K562 (cell line): ENCODE measurements at regions not wholly inside any gene's neighbourhood (a gene's known extent, or its start where the extent isn't known, plus 50 kb on each side); places are given as distances from the start of the nearest gene placed in this dataset.

Experiments used
- ATAC-seq: fragments of 200-7000 bp; cut with Tn5 transposase; 3 replicates; pipeline ENCODE4 v1.9.1; 2020; ENCODE audit warnings: moderate library complexity
- BruUV-seq: library from RNA; stranded (reverse); fragments of 400-500 nt; replicated peaks from 2 replicates; lab custom pipeline; 2021; lab: Mats Ljungman, UMichigan
- CTCF ChIA-PET: fragments of 300-600 bp; formaldehyde crosslinking; extraction: SDS; loops from one replicate; lab custom pipeline; 2021; ENCODE audit warnings: low intra/inter-chr PET ratio; lab: Yijun Ruan, JAX
- POLR2A ChIA-PET: fragments of 300-600, 350-650 bp; sonication (Branson Sonifier 250); formaldehyde crosslinking; extraction: SDS; loops from one replicate; lab custom pipeline; 2021; ENCODE audit warnings: antibody characterized with exemption, inconsistent platforms; lab: Yijun Ruan, JAX
- DNase-seq, 4 experiments: peaks; one replicate each; pipeline versions ENCODE4 v3.0.0 to v3.0.0-alpha.2; 2011 to 2018; ENCODE audit warnings: low spot score in 3 of 4, mixed read lengths in 3 of 4; ENCODE audit errors: extremely low read depth in 1 of 4
- FAIRE-seq: peaks from 2 replicates; lab custom pipeline; 2011; peaks lifted over from hg19 to GRCh38; lab: Jason Lieb, UNC
- H2AFZ ChIP-seq: 2 replicates; pipeline ENCODE4 v1.6.0; 2011; ENCODE audit warnings: low read depth, low read length, control low read depth, inconsistent platforms
- H3K27ac ChIP-seq: fragments of 200-600 bp; 3 replicates; pipeline ENCODE4 v1.8.0; 2011; ENCODE audit warnings: low read depth, mild to moderate bottlenecking, control low read depth, inconsistent platforms, low read length, moderate library complexity, mixed read lengths; ENCODE audit errors: extremely low read depth
- H3K27me3 ChIP-seq, 2 experiments: fragments of 300-600 bp in 1 of 2; 2 replicates in 1 of 2; 3 replicates in 1 of 2; pipeline versions ENCODE4 v1.6.0 to v1.8.0; 2011; ENCODE audit warnings: inconsistent platforms in 2 of 2, low read length in 2 of 2, mild to moderate bottlenecking in 1 of 2, mixed read lengths in 1 of 2, moderate library complexity in 1 of 2; ENCODE audit not compliant: control insufficient read depth in 2 of 2, insufficient read depth in 2 of 2
- H3K36me3 ChIP-seq: fragments of 300-600 bp; 3 replicates; pipeline ENCODE4 v1.8.0; 2011; ENCODE audit warnings: mild to moderate bottlenecking, low read length, inconsistent platforms; ENCODE audit not compliant: control insufficient read depth, insufficient read depth
- H3K4me1 ChIP-seq, 2 experiments: fragments of 200-600 bp in 1 of 2; replicated peaks in 1 of 2; 2 replicates in 1 of 2; 3 replicates in 1 of 2; pipeline versions ENCODE4 v1.5.1 to v1.8.0; 2011; ENCODE audit warnings: inconsistent platforms in 2 of 2, low read length in 2 of 2, mild to moderate bottlenecking in 1 of 2, mixed read lengths in 1 of 2, moderate library complexity in 1 of 2; ENCODE audit not compliant: control insufficient read depth in 2 of 2, insufficient read depth in 2 of 2
- H3K4me2 ChIP-seq: 2 replicates; pipeline ENCODE4 v1.6.1; 2011; ENCODE audit warnings: low read length, control low read depth, inconsistent platforms, mixed read lengths; ENCODE audit not compliant: insufficient read depth
- H3K4me3 ChIP-seq: fragments of 200-600 bp; sonication (generic), shearing (Covaris generic); 2 replicates; pipeline ENCODE4 v1.5.1; 2016; ENCODE audit warnings: control low read depth, inconsistent platforms
- H3K79me2 ChIP-seq: fragments of 200-600 bp; 3 replicates; pipeline ENCODE4 v1.8.0; 2011; ENCODE audit warnings: low read length, inconsistent platforms; ENCODE audit not compliant: control insufficient read depth, insufficient read depth
- H3K9ac ChIP-seq, 2 experiments: 2 replicates each; pipeline versions ENCODE4 v1.6.0 to v1.6.1; 2011; ENCODE audit warnings: low read depth in 2 of 2, low read length in 2 of 2, control low read depth in 1 of 2, inconsistent platforms in 1 of 2, mild to moderate bottlenecking in 1 of 2, mixed read lengths in 1 of 2; ENCODE audit not compliant: insufficient read depth in 1 of 2
- H3K9me1 ChIP-seq: one replicate; pipeline ENCODE4 v1.6.0; 2011; ENCODE audit warnings: inconsistent platforms, mild to moderate bottlenecking, low read length, moderate library complexity; ENCODE audit not compliant: control insufficient read depth, insufficient read depth
- H3K9me3 ChIP-seq: replicated peaks from 2 replicates; pipeline ENCODE4 v1.5.1; 2011; ENCODE audit warnings: low read depth, low read length, inconsistent platforms; ENCODE audit not compliant: control insufficient read depth, insufficient read depth
- H4K20me1 ChIP-seq: replicated peaks from 2 replicates; pipeline ENCODE4 v1.6.1; 2011; ENCODE audit warnings: low read length, inconsistent platforms, mixed read lengths; ENCODE audit not compliant: control insufficient read depth, insufficient read depth
- POLR2G ChIP-seq: fragments of 200-400 bp; formaldehyde crosslinking; IDR thresholded peaks from 2 replicates; pipeline ENCODE4 v1.6.1; 2017; ENCODE audit warnings: low read depth, mild to moderate bottlenecking, antibody characterized with exemption, low read length, moderate library complexity
- TSC22D4 ChIP-seq: fragments of 450-650 bp; IDR thresholded peaks from 2 replicates; pipeline ENCODE4 v1.6.1; 2016; ENCODE audit warnings: missing genetic modification characterization, missing biosample characterization, control low read depth
- in situ Hi-C: fragments of 300-500 bp; cut with MboI; formaldehyde crosslinking; loops from 4 replicates; pipeline ENCODE4 v1.15.0; 2018; ENCODE audit warnings: inconsistent platforms, mixed read lengths
- intact Hi-C: fragments of 100-400 bp; cut with micrococcal nuclease; formaldehyde crosslinking; loops from 2 replicates; pipeline ENCODE4 v1.14.2; 2022
- TF ChIP-seq, protein P1 (sequence below), 3 experiments: IDR thresholded peaks in 2 of 3; conservative IDR thresholded peaks in 1 of 3; 2 replicates each; pipeline ENCODE4 v1.5.1; 2011 to 2012; ENCODE audit warnings: low read length in 3 of 3, mild to moderate bottlenecking in 3 of 3, control low read depth in 2 of 3, improper control_type of control experiment in 1 of 3, inconsistent platforms in 1 of 3, low read depth in 1 of 3, mixed read lengths in 1 of 3, moderate library complexity in 1 of 3; ENCODE audit not compliant: insufficient read depth in 2 of 3

DNA sequence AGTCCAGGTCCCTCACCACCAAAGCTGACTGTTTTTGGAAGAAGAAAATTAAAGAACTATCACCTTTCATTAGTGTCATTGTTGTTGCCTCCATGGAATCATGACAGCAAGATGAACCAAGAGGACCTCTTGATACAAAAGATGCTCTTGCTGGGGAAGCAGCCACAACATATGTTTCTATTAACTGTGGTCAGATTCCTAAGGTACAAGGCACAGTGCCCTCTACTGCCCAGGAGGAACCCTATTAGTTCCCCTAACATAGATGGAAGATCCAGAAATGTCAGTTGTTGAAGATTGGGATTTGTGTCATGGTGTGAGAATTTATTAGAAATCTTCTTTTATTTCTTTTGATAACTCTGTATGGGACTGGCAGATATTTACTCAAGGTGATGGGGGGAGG, 188.2 kb upstream of the ANKFN1 start:
- H2AFZ ChIP-seq = no peak overlapping the region
- H3K27ac ChIP-seq = no peak overlapping the region
- H3K79me2 ChIP-seq = no peaks in the 10 kb centered on the region
- H3K4me2 ChIP-seq = no peak overlapping the region
- no peak for FAIRE-seq
- ATAC-seq = no peak
- ChIA-PET CTCF (interaction anchor here (1.2 kb wide), 1 partner anchor 439 kb away, joined by 3 read pairs; no protein-coding TSS in a partner anchor), POLR2A (no interaction called here)
- in situ Hi-C loops (no loop called here), intact Hi-C loops (loop anchor here (10.0 kb wide), 1 partner anchor 440 kb away; no protein-coding TSS in a partner anchor)
- no peak for TF ChIP-seq POLR2G
- TF ChIP-seq, protein P1, sequence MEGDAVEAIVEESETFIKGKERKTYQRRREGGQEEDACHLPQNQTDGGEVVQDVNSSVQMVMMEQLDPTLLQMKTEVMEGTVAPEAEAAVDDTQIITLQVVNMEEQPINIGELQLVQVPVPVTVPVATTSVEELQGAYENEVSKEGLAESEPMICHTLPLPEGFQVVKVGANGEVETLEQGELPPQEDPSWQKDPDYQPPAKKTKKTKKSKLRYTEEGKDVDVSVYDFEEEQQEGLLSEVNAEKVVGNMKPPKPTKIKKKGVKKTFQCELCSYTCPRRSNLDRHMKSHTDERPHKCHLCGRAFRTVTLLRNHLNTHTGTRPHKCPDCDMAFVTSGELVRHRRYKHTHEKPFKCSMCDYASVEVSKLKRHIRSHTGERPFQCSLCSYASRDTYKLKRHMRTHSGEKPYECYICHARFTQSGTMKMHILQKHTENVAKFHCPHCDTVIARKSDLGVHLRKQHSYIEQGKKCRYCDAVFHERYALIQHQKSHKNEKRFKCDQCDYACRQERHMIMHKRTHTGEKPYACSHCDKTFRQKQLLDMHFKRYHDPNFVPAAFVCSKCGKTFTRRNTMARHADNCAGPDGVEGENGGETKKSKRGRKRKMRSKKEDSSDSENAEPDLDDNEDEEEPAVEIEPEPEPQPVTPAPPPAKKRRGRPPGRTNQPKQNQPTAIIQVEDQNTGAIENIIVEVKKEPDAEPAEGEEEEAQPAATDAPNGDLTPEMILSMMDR (IDR thresholded peaks at IDR 0.05 in 2 of 3, conservative IDR thresholded peaks at IDR 0.05 in 1 of 3; ENCODE audit: insufficient read depth in 2 of 3, low read depth in 1 of 3, low read length in 3 of 3) = peak in 1 of 3 experiments; percentile 33; a peak in 2 of 6 replicates
- no peak for TF ChIP-seq TSC22D4
- H3K36me3 ChIP-seq = no peaks in the 10 kb centered on the region
- H3K9me3 ChIP-seq = no peaks in the 10 kb centered on the region
- peak in 1 of 4 experiments; percentile 1 for DNase-seq
- no peaks in the 10 kb centered on the region for H4K20me1 ChIP-seq
- no TSS peak for BruUV-seq
- H3K4me1 ChIP-seq = no peaks in the 10 kb centered on the region
- no peak overlapping the region for H3K4me3 ChIP-seq
- H3K27me3 ChIP-seq = no peaks in the 10 kb centered on the region
- H3K9ac ChIP-seq = no peak overlapping the region
- H3K9me1 ChIP-seq = no peaks in the 10 kb centered on the region
